Chondrocyte (in vitro differentiated cells): ENCODE measurements at regions not wholly inside any gene's neighbourhood (a gene's known extent, or its start where the extent isn't known, plus 50 kb on each side); places are given as distances from the start of the nearest gene placed in this dataset.

Experiments
- DNase-seq: peaks from one replicate; pipeline ENCODE4 v3.0.0; 2021; ENCODE audit warnings: mixed read lengths, low spot score
- H3K27ac Mint-ChIP-seq: one replicate; pipeline ENCODE4 v1.8.0; 2021; ENCODE audit warnings: mild to moderate bottlenecking, moderate library complexity, mixed read lengths; ENCODE audit not compliant: unreplicated experiment
- H3K27me3 Mint-ChIP-seq: 2 replicates; pipeline ENCODE4 v1.8.0; 2021; ENCODE audit warnings: low read depth, mixed read lengths
- H3K36me3 Mint-ChIP-seq: 2 replicates; pipeline ENCODE4 v1.8.0; 2021; ENCODE audit warnings: low read depth, mixed read lengths
- H3K4me1 Mint-ChIP-seq: 2 replicates; pipeline ENCODE4 v1.8.0; 2021; ENCODE audit warnings: low read depth, mild to moderate bottlenecking, mixed read lengths
- H3K4me3 Mint-ChIP-seq: one replicate; pipeline ENCODE4 v1.8.0; 2021; ENCODE audit warnings: mild to moderate bottlenecking, moderate library complexity, mixed read lengths; ENCODE audit not compliant: unreplicated experiment
- H3K9me3 Mint-ChIP-seq: 2 replicates; pipeline ENCODE4 v1.8.0; 2021; ENCODE audit warnings: low read depth, mixed read lengths
- TF ChIP-seq, protein P1 (sequence below): fragments of 200-600 bp; sonication (generic); IDR thresholded peaks from 2 replicates; pipeline ENCODE4 v1.5.0; 2021; ENCODE audit warnings: antibody characterized with exemption, mild to moderate bottlenecking, moderate library complexity

DNA sequence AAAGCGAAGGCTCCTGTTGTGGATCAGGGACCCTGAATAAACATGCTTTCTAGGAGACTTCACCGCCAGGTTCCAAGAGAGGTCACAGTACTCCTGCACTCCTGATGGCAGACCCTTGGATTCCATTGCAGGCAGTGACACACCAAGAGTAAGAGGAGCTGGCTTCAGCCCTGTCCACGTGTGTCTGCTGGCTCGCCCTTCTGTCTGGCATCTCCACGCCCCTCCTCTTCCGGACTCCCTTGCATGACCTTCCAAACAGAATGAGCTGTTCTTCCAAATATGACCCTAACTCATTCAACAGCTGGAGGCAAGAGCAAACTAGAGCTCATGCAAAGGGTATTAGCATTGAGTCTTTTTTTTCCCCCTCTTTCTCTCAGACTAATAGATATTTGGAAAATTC is 233.0 kb upstream of the PLEKHG7 start:
- Mint-ChIP-seq H3K9me3 (no peaks in the 10 kb centered on the region), H3K36me3 (no peaks in the 10 kb centered on the region), H3K27ac (no peak overlapping the region), H3K4me3 (no peak overlapping the region), H3K4me1 (peaks cover 36% of the 10 kb centered on the region), H3K27me3 (no peaks in the 10 kb centered on the region)
- TF ChIP-seq, protein P1, sequence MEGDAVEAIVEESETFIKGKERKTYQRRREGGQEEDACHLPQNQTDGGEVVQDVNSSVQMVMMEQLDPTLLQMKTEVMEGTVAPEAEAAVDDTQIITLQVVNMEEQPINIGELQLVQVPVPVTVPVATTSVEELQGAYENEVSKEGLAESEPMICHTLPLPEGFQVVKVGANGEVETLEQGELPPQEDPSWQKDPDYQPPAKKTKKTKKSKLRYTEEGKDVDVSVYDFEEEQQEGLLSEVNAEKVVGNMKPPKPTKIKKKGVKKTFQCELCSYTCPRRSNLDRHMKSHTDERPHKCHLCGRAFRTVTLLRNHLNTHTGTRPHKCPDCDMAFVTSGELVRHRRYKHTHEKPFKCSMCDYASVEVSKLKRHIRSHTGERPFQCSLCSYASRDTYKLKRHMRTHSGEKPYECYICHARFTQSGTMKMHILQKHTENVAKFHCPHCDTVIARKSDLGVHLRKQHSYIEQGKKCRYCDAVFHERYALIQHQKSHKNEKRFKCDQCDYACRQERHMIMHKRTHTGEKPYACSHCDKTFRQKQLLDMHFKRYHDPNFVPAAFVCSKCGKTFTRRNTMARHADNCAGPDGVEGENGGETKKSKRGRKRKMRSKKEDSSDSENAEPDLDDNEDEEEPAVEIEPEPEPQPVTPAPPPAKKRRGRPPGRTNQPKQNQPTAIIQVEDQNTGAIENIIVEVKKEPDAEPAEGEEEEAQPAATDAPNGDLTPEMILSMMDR: no peak
- no peak for DNase-seq

DNA sequence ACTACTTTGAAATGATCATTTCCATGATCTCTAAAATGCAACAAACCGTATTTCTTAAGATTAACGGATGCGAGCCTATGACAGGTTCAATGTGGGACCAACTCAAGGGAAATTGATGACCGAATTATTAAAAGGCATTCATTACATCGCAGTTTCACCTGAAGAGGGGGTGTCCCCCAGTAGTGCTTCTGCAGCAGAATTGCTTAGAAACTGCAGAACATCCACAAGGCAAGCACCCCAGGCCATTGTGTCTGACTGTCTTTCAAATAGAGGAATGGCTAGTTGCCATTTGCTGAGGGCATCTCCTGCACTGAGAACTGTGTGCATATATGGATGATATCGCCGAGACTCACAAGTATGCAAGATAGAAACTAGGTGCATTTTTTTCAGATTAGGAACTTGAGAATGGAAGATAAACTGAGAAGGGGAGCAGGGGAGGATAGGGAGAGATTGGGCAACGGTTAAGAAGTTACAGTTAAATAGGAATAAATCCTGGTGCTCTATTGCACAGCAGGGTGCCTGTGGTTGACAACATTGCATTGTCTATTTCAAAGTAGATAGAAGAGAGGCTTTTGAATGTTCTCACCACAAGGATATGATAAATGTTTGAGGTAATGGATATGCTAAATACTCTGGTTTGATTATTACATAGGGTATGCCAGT is 234.3 kb upstream of the PLEKHG7 start:
- H3K4me1 Mint-ChIP-seq: peaks cover 32% of the 10 kb centered on the region
- DNase-seq: no peak
- H3K4me3 Mint-ChIP-seq: no peak overlapping the region
- H3K36me3 Mint-ChIP-seq: no peaks in the 10 kb centered on the region
- H3K27me3 Mint-ChIP-seq: no peaks in the 10 kb centered on the region
- TF ChIP-seq, protein P1: no peak
- no peaks in the 10 kb centered on the region for H3K9me3 Mint-ChIP-seq
- H3K27ac Mint-ChIP-seq: no peak overlapping the region

DNA sequence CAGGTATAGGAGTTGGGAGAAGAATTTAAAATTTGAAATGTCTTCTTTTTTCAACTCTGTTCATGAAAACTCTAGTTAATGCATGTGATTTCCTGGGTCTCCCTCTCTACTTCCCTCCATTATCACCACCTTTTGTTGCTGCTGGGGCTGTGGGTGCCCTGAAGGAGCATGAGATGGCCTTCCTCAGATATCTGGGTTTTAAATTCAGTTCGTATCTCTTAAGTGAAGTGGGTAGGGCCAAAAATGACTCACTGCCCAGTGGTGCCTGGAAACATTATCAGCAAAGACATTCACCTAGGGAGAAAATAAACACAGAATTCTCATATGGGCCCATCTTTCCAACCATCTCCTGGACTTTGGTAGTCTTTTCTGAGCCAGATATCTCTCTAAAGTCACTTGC is 234.9 kb upstream of the PLEKHG7 start:
- no peak overlapping the region for H3K27ac Mint-ChIP-seq
- no peaks in the 10 kb centered on the region for H3K9me3 Mint-ChIP-seq
- no peaks in the 10 kb centered on the region for H3K27me3 Mint-ChIP-seq
- no peaks in the 10 kb centered on the region for H3K36me3 Mint-ChIP-seq
- peaks cover 27% of the 10 kb centered on the region for H3K4me1 Mint-ChIP-seq
- H3K4me3 Mint-ChIP-seq: no peak overlapping the region
- TF ChIP-seq, protein P1: no peak
- DNase-seq: no peak

DNA sequence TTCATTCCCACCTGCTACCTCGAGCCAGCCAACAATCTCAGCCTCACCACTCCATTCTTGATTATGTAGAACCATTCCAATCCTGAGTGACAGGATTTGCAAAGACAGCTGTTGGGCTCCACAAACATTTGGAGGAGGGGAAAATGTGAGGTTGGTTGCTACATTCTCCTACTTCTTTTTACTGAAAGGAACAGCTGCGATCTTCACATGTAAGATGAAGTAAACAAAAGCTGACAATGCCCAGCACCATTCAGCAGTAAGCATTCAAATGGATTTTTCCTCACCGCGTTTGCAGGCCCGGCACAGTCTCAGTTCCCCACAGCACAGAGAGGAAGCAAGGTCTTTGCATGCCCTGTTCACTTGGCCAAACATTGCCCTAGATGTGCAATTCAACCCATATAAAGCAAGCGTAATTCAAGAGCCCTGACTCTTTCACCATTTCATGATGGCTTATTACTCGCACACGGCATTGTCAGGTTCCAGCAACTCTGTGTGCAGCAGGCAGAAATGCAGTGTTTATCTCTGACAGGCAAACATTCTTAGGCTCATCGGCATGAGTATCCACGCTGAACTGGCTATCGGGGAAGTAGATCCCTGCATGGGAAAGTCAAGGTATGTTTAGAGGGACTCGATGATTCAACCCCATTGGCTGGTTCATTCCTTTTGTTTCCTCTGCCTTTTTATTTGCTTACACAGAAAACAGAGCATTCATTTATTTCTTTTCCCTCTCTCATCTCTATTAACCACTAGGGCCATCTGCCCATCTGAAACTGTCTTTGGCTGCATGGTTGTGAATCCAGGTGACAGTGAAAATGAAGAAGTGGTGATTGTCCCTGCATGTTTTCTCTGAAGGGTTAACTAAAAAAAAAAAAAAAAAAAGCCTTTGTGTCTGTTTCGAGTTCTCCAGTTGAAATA is 236.1 kb upstream of the PLEKHG7 start:
- no peak for DNase-seq
- TF ChIP-seq, protein P1: no peak
- no peak overlapping the region for H3K27ac Mint-ChIP-seq
- H3K36me3 Mint-ChIP-seq: no peaks in the 10 kb centered on the region
- peaks cover 17% of the 10 kb centered on the region for H3K4me1 Mint-ChIP-seq
- H3K27me3 Mint-ChIP-seq: no peaks in the 10 kb centered on the region
- no peaks in the 10 kb centered on the region for H3K9me3 Mint-ChIP-seq
- no peak overlapping the region for H3K4me3 Mint-ChIP-seq

DNA sequence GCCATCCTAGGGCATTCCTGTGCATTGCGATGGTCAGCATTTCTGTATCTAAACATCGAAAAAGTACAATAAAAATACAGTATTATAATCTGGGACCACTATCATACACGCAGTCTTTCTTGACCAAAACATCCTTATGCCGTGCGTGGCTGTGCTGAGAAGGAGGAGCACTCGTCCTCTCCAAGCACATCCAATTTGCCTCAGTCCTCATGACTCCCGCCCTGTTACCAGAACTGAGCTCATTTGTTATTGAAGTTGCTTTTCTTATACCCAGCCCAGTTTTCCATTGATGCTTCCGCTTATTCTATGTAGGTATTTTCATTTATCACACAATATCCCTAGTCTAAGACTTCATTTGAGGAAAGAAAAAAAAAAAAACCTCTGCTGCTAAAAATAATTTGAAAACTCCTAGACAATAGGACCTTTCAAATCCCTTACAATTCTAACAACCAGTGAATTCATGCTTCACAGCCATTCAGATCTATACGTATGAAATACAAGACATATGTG is 236.9 kb upstream of the PLEKHG7 start:
- TF ChIP-seq, protein P1: no peak
- H3K36me3 Mint-ChIP-seq: no peaks in the 10 kb centered on the region
- no peak for DNase-seq
- H3K4me1 Mint-ChIP-seq: peaks cover 17% of the 10 kb centered on the region
- H3K27ac Mint-ChIP-seq: no peak overlapping the region
- H3K9me3 Mint-ChIP-seq: no peaks in the 10 kb centered on the region
- no peak overlapping the region for H3K4me3 Mint-ChIP-seq
- no peaks in the 10 kb centered on the region for H3K27me3 Mint-ChIP-seq
